ENCODE measurements at regions not wholly inside any gene's neighbourhood (a gene's known extent, or its start where the extent isn't known, plus 50 kb on each side); places are given as distances from the start of the nearest gene placed in this dataset.

GRCh38 chr2:145020694-145021093 lies 500.8 kb upstream of the ZEB2 start:
- H3K27ac ChIP-seq, result no peak overlapping the region
- no peaks in the 10 kb centered on the region for H3K9me3 ChIP-seq (ENCODE audit: severe bottlenecking)
- H3K4me3 ChIP-seq (ENCODE audit: low read depth, low read length), result no peak overlapping the region
- H3K27me3 ChIP-seq (ENCODE audit: insufficient read depth, low read depth, severe bottlenecking), result no peaks in the 10 kb centered on the region
- DNase-seq, result no peak
- H3K36me3 ChIP-seq, result no peaks in the 10 kb centered on the region
- no peak for TF ChIP-seq CTCF (IDR thresholded peaks at IDR 0.05; ENCODE audit: low read depth, low read length)

GRCh38 chr2:145020139-145020538 lies 500.2 kb upstream of the ZEB2 start:
- Histone ChIP-seq H3K4me3 (ENCODE audit: low read depth, low read length) (no peak overlapping the region), H3K27me3 (ENCODE audit: insufficient read depth, low read depth, severe bottlenecking) (no peaks in the 10 kb centered on the region), H3K36me3 (no peaks in the 10 kb centered on the region), H3K27ac (no peak overlapping the region), H3K9me3 (ENCODE audit: severe bottlenecking) (no peaks in the 10 kb centered on the region)
- no peak for TF ChIP-seq CTCF (IDR thresholded peaks at IDR 0.05; ENCODE audit: low read depth, low read length)
- no peak for DNase-seq

- H3K27me3 ChIP-seq (ENCODE audit: insufficient read depth, low read depth, severe bottlenecking), result no peaks in the 10 kb centered on the region
- no peak overlapping the region for H3K4me3 ChIP-seq (ENCODE audit: low read depth, low read length)
- DNase-seq, result no peak
- no peaks in the 10 kb centered on the region for H3K36me3 ChIP-seq
- no peak for TF ChIP-seq CTCF (IDR thresholded peaks at IDR 0.05; ENCODE audit: low read depth, low read length)
- no peak overlapping the region for H3K27ac ChIP-seq
- no peaks in the 10 kb centered on the region for H3K9me3 ChIP-seq (ENCODE audit: severe bottlenecking)
Measured at GRCh38 chr2:145018502-145018901, 498.6 kb upstream of the ZEB2 start.

GRCh38 chr2:145017149-145017548 lies 497.2 kb upstream of the ZEB2 start:
- no peak for TF ChIP-seq CTCF (IDR thresholded peaks at IDR 0.05; ENCODE audit: low read depth, low read length)
- H3K27ac ChIP-seq, result no peak overlapping the region
- no peak for DNase-seq

GRCh38 chr2:145016711-145017110 lies 496.8 kb upstream of the ZEB2 start:
- DNase-seq, result no peak
- Histone ChIP-seq H3K27ac (no peak overlapping the region), H3K36me3 (no peaks in the 10 kb centered on the region), H3K9me3 (ENCODE audit: severe bottlenecking) (no peaks in the 10 kb centered on the region), H3K27me3 (ENCODE audit: insufficient read depth, low read depth, severe bottlenecking) (no peaks in the 10 kb centered on the region), H3K4me3 (ENCODE audit: low read depth, low read length) (no peak overlapping the region)
- no peak for TF ChIP-seq CTCF (IDR thresholded peaks at IDR 0.05; ENCODE audit: low read depth, low read length)

More at GRCh38 chr2:145017149-145017548, 497.2 kb upstream of the ZEB2 start:
- Histone ChIP-seq H3K27me3 (ENCODE audit: insufficient read depth, low read depth, severe bottlenecking) (no peaks in the 10 kb centered on the region), H3K9me3 (ENCODE audit: severe bottlenecking) (no peaks in the 10 kb centered on the region), H3K4me3 (ENCODE audit: low read depth, low read length) (no peak overlapping the region), H3K36me3 (no peaks in the 10 kb centered on the region)

GRCh38 chr2:145015561-145015960 lies 495.6 kb upstream of the ZEB2 start:
- Histone ChIP-seq H3K27ac (no peak overlapping the region), H3K27me3 (ENCODE audit: insufficient read depth, low read depth, severe bottlenecking) (no peaks in the 10 kb centered on the region)
- TF ChIP-seq CTCF (IDR thresholded peaks at IDR 0.05; ENCODE audit: low read depth, low read length), result no peak

More at GRCh38 chr2:145015561-145015960, 495.6 kb upstream of the ZEB2 start:
- no peaks in the 10 kb centered on the region for H3K36me3 ChIP-seq
- DNase-seq, result no peak
- H3K9me3 ChIP-seq (ENCODE audit: severe bottlenecking), result no peaks in the 10 kb centered on the region
- no peak overlapping the region for H3K4me3 ChIP-seq (ENCODE audit: low read depth, low read length)

Data from WERI-Rb-1 (cell line).